GM18498 (cell line): ENCODE measurements at regions not wholly inside any gene's neighbourhood (a gene's known extent, or its start where the extent isn't known, plus 50 kb on each side); places are given as distances from the start of the nearest gene placed in this dataset.

Experiments
- ATAC-seq: cut with Tn5 transposase; IDR thresholded peaks from one replicate; pipeline ENCODE4 v1.9.1; 2021; ENCODE audit warnings: mild to moderate bottlenecking, moderate library complexity; ENCODE audit not compliant: unreplicated experiment

GRCh38 chr7:36802459-36803135 lies 78.3 kb upstream of the AOAH start:
- no peak for ATAC-seq

DNA sequence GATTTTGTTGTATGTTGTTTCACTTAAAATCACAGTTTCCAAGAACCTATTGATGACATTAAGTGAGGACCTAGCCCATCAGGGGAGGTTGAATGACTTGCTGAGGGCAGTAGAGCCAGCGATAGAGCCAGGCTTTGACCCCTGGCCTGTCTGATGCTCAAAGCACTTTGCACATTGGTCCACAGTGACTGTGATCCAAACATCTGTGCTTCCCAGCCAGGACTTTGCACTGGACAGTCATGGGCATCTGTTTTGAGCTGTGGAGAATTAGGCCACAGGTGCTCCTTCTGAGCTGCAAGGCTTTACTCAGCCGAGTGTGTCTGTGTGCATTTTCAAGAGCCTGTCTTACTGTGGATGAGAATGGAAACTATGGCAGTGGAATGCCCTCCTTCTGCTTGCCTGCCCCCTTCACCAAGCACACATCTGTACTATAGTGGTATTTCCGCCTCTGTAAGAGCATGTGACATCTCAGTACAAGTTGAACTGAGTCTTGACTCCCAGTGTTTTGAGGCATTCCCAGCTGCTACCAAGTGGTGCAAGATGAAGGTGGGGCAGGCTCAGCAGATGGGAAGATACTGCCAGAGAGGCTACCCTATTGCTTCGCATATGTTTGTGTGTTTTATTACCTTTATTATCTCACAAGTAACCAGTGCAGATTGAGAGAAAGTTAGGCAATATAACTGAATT lies 72.7 kb upstream of the AOAH start:
- no peak for ATAC-seq

DNA sequence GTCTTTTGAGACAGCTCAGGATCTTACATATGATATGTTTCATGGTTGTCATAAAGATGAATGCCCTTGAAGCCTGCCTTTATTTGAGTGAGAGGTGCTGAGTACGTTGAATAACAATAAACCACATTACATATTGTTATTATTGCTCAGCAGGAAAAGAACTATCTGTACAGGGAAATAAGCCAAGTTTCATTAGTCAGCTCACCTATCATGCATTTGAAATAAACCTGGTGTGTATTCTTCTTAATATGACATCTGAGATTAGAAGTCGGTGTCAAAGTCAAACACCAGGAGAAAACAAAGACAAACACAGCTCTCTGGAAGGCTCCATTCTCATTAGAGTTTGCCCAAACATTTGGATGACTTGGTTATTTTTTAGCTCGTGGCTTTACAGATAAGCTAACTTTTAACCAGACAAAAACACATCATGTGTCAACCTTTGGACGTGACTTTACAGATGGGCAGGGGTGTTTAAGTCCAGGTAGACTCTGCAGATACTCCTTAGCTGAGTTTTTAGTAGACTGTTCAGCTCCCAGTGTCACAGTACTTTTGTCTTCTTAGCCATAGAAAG lies 71.2 kb upstream of the AOAH start:
- no peak for ATAC-seq

DNA sequence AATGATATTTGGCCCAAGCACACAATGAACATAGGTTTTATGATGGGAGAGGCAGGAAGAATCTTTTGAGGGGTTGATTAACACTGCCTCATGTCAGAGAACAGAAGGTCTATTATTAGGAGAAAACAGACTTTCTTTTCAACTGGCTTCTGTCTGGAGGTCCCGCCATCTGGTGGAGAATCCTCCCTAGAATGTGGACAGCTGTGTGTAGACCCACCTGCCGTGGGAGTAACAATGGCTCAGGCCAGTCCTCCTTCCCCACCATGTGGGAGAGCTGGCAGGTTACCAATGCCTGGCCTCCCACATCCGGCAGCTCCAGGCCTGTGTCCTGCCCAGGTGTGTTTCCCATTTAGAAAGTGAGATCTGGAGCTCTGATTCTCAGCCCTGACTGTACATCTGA lies 70.4 kb upstream of the AOAH start:
- ATAC-seq, result no peak

DNA sequence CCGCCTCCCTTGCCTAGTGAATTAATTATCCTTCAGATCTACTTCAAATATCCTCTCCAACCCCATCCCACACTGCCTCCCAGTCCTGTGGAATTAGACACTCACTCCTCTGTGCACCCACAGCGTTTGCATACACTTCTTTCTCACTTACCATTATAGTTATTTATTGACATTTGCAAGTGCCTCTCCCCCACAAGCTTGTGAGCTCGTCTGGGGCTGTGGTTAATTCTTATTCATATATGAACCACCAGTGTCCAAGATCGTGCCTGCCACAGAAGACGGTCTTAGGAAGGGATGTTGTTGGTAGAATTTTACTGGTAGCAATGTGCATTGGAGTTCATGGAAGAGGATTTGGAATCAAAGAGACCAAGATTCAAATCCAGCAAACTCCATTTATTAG lies 68.1 kb upstream of the AOAH start:
- no peak for ATAC-seq

- no peak for ATAC-seq
These were observed 66.1 kb upstream of the AOAH start for GRCh38 chr7:36790311-36790787.

GRCh38 chr7:36788825-36789470 lies 64.7 kb upstream of the AOAH start:
- ATAC-seq, result no peak

- no peak for ATAC-seq
These were observed 63.7 kb upstream of the AOAH start for GRCh38 chr7:36787933-36788378.

- peak; percentile 99 for ATAC-seq
These were observed 61.0 kb upstream of the AOAH start for GRCh38 chr7:36784991-36785940.

DNA sequence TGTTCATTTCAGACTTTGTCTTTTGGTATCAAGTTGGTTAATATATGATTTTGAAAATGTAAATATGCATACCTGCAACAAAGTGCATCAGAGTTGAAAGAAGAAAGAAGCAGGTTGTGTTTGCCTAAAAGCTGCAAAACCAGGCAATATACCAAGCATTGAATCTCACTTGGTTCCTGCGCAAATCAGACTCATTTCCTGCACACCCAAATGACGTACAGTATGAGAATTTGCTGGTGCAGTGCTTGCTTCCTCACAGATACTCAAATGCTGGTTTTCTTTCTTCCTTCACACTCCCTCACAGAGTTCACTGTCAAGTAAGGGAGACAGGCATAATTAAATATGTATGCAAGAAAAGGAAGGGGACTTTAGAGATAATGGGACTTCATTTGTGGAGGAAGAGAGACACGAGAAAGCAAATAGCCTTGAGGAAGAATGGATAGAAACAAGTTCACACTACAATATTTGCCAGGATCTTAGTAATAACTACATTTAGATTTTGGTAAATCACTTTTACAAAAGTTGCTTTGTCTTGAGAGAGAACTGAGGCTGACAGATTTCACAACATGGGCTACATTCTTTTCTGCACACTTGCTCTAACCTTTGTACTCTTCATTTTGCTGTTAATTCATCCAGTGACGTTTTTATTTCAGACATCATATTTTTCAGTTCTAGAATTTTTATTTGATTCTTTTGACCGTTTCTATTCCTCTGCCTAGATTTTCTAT lies 56.9 kb upstream of the AOAH start:
- no peak for ATAC-seq

- no peak for ATAC-seq
These were observed 53.6 kb upstream of the AOAH start for GRCh38 chr7:36777855-36778254.

DNA sequence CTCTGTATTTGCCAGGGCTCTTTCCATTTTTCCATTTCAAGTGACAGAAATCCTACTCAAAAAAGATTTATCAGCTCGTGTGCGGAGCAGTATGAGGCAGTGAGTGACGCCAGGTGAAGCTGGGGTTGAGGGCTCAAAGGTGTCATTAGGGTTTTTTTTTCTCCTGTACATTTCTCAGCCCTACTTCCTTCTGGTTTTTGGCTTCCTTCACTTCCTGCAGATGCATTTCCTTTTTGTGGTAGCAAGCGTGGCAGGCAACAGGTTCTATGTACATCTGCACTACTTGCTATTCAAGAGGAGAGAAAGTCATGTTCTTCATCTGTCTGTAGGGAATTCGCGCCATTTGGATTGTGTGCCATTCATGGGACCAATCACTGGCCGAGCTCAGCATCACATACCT lies 52.8 kb upstream of the AOAH start:
- no peak for ATAC-seq

- no peak for ATAC-seq
These were observed 51.4 kb upstream of the AOAH start for GRCh38 chr7:36775676-36776075.

DNA sequence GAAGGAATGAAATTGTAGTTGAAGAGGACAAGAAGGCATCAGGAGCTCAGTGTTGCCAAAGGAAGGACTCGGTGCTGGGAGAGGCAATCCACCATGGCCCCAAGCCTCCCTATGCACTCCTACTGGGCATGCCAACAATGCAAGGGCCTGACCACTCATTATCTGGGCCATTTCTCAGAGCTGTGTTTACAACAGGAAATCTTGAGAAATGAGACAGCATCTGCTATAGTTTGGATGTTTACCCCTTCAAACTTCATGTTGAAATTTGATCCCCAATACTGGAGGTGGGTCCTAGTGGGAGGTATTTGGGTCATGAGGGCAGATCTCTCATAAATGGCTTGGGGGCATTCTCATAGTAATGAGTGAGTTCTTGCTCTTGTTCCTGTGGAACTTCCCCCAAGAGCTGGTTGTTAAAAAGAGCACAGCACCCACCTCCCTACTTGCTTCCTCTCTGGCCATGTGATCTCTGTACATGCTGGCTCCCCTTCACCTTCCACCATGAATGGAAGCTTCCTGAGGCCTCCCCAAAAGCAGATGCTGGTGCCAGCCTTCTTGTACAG lies 50.8 kb upstream of the AOAH start:
- ATAC-seq, result no peak
